Transverse colon (tissue), 4 donors: ENCODE measurements at regions not wholly inside any gene's neighbourhood (a gene's known extent, or its start where the extent isn't known, plus 50 kb on each side); places are given as distances from the start of the nearest gene placed in this dataset.

Experiments
- EP300 ChIP-seq: sonication (generic); formaldehyde crosslinking; IDR thresholded peaks from one replicate; pipeline ENCODE4 v1.6.1; 2017; ENCODE audit warnings: antibody characterized with exemption, low read depth
- POLR2A ChIP-seq: fragments of 450-650 bp; IDR thresholded peaks from one replicate; pipeline ENCODE4 v1.6.1; 2016; ENCODE audit warnings: antibody characterized with exemption, mild to moderate bottlenecking, moderate library complexity
- POLR2AphosphoS5 ChIP-seq, 3 donors: sonication (generic); formaldehyde crosslinking; IDR thresholded peaks; one replicate each; pipeline ENCODE4 v1.6.1; 2016; ENCODE audit warnings: antibody characterized with exemption in 3 of 3
- TF ChIP-seq, protein P1 (sequence below), 5 experiments: fragments of 200-600 bp in 3 of 5; fragments of 450-650 bp in 2 of 5; sonication (generic) in 3 of 5; IDR thresholded peaks; 1 replicate in 2 of 5; 2 replicates in 3 of 5; pipeline ENCODE4 v1.5.1; 2016 to 2017; ENCODE audit warnings: antibody characterized with exemption in 5 of 5, inconsistent platforms in 3 of 5, mild to moderate bottlenecking in 2 of 5, moderate library complexity in 1 of 5

DNA sequence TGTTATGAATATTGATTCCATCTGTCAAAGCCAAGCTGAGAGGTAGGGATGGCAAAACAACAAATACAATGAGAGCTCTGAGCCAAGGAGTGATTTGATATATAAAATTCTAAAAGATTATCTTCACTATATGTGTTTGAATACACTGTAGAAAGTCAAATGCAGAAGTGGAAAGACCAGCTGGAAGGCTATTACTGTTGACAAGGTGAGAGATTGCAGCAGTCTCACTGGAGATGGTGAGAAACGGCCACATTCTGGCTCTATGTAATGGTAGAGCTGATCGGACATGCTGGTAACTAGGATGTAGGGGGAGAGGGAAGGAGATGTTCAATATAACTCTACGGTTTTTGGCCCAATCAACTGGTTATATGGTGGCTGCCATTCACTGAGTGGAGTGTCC, 434.2 kb upstream of the SUCLG2 start:
- TF ChIP-seq, protein P1, sequence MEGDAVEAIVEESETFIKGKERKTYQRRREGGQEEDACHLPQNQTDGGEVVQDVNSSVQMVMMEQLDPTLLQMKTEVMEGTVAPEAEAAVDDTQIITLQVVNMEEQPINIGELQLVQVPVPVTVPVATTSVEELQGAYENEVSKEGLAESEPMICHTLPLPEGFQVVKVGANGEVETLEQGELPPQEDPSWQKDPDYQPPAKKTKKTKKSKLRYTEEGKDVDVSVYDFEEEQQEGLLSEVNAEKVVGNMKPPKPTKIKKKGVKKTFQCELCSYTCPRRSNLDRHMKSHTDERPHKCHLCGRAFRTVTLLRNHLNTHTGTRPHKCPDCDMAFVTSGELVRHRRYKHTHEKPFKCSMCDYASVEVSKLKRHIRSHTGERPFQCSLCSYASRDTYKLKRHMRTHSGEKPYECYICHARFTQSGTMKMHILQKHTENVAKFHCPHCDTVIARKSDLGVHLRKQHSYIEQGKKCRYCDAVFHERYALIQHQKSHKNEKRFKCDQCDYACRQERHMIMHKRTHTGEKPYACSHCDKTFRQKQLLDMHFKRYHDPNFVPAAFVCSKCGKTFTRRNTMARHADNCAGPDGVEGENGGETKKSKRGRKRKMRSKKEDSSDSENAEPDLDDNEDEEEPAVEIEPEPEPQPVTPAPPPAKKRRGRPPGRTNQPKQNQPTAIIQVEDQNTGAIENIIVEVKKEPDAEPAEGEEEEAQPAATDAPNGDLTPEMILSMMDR (IDR thresholded peaks at IDR 0.05): no peak
- TF ChIP-seq POLR2A: no peak
- TF ChIP-seq POLR2AphosphoS5 (IDR thresholded peaks at IDR 0.05): no peak
- no peak for TF ChIP-seq EP300
